ENCODE measurements at regions not wholly inside any gene's neighbourhood (a gene's known extent, or its start where the extent isn't known, plus 50 kb on each side); places are given as distances from the start of the nearest gene placed in this dataset.

- TF ChIP-seq CTCF (IDR thresholded peaks at IDR 0.05 in 2 of 3, conservative IDR thresholded peaks at IDR 0.05 in 1 of 3; ENCODE audit: control insufficient read depth in 2 of 3, extremely low read depth in 1 of 3, insufficient read depth in 1 of 3, low read depth in 3 of 3, low read length in 3 of 3) (no peak), ZNF687 (IDR thresholded peaks at IDR 0.05) (no peak)
These were observed 117.5 kb upstream of the SLC14A2 start for GRCh38 chr18:45497595-45498286.

Data from GM12878 (cell line).